ENCODE measurements at regions not wholly inside any gene's neighbourhood (a gene's known extent, or its start where the extent isn't known, plus 50 kb on each side); places are given as distances from the start of the nearest gene placed in this dataset.
"Not testable (repeated sequence)": the region's sequence is repeated elsewhere in the genome, so short reads cannot be mapped to it uniquely, and the experiment has no call there.

DNA sequence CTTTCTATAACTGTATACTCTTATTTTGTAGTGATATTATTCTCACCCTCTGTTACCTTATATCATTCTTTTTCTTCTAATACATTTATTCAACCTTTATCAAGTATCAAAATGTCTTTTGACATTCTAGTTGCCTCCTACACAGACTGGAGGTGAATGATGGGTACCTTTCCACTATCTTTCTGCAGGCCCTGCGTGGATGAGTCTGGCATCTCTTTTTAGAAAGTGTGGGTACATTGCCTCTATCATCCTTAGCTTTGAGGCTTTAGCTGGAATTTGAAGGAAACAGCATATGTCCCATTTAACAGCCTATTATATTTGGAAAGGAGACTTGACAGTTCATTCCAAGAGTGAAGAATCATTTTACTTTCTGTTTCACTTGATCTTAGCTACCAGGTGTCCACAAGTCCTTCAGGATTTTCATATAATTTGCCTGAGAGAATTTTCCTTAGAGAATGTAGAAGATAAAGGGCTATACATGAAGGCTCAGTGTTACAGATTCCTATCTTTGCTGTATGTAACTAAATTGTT lies 192.0 kb downstream of the CWF19L2 start:
- TF ChIP-seq, protein P1, sequence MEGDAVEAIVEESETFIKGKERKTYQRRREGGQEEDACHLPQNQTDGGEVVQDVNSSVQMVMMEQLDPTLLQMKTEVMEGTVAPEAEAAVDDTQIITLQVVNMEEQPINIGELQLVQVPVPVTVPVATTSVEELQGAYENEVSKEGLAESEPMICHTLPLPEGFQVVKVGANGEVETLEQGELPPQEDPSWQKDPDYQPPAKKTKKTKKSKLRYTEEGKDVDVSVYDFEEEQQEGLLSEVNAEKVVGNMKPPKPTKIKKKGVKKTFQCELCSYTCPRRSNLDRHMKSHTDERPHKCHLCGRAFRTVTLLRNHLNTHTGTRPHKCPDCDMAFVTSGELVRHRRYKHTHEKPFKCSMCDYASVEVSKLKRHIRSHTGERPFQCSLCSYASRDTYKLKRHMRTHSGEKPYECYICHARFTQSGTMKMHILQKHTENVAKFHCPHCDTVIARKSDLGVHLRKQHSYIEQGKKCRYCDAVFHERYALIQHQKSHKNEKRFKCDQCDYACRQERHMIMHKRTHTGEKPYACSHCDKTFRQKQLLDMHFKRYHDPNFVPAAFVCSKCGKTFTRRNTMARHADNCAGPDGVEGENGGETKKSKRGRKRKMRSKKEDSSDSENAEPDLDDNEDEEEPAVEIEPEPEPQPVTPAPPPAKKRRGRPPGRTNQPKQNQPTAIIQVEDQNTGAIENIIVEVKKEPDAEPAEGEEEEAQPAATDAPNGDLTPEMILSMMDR (conservative IDR thresholded peaks at IDR 0.05), result no peak

DNA sequence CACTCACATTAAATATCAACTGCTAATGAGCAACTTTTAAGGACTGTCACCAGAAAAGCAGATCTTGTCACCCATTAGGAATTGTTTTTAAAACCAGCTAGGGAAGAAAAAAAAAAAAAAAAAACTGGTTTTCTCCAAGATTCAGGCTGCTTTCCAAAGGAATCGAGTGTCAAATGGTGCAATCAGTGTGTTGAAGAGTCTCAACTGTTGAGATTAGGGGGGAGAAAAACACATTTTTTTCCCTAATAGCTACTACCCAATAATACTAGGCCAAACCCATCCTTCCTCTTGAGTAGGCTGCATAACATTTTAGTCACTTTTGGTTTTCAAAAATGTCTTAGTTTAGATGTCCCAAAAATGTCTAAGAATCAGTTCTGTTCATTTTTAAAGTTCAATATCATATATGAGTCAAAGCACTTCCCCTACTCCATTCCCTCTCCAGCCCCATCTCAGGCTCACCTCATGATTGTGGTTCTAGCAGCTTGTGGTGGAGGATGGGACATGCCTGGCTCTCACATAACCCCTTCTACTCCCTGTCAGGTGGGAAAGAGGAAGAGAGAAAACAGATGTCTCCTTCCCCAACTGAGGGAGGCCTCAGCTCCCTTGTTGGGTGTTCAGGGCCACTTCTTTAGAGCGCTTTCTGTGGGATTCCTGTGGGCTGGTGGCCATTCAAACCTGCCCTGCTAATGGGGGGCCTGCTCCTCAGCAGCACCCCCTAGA lies 193.6 kb downstream of the CWF19L2 start:
- TF ChIP-seq, protein P1 (conservative IDR thresholded peaks at IDR 0.05), result no peak
- H3K27ac ChIP-seq, result no peak overlapping the region

More for the DNA sequence above, 192.0 kb downstream of the CWF19L2 start:
- H3K27ac ChIP-seq, result no peak overlapping the region

DNA sequence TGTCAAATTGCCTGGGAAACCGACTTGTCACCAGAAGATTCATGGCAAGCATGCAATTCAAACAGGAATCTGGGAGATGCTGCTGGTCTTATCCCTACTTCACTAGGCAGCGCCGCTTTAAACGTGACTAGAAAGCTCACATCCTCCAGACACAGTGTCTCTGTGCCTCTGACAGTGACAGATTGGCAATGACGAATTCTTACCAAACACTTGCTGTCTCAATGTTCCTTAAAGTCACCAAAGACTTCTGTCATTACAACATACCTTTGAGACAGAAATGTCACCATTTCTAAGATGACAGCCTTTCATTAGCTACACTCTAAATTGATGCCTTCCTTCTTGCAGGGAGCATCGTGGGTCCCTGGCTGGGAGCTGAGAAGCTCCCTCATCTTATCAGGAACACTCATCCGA lies 197.8 kb downstream of the CWF19L2 start:
- H3K27ac ChIP-seq, result no peak overlapping the region
- TF ChIP-seq, protein P1 (conservative IDR thresholded peaks at IDR 0.05), result no peak

DNA sequence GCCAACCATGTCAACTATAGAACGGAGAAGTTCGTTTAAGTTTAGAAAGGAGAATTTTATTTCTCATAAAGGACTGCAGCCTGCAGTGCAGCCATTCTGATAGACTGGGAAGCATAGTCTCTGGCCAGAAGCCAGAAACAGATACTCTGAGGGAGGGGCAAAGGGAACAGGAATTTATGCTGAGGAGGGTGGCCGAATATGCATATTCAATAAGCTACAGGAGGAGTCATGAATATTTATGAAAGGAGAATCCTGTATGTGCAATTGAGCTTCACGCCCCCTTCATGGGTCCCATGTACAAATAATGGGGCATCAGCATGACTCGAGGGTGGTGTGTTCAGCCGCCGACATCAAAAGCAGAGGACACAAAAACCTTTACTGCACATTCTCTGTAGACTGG lies 199.9 kb downstream of the CWF19L2 start:
- H3K27ac ChIP-seq, result no peak overlapping the region
- TF ChIP-seq, protein P1 (conservative IDR thresholded peaks at IDR 0.05), result no peak

DNA sequence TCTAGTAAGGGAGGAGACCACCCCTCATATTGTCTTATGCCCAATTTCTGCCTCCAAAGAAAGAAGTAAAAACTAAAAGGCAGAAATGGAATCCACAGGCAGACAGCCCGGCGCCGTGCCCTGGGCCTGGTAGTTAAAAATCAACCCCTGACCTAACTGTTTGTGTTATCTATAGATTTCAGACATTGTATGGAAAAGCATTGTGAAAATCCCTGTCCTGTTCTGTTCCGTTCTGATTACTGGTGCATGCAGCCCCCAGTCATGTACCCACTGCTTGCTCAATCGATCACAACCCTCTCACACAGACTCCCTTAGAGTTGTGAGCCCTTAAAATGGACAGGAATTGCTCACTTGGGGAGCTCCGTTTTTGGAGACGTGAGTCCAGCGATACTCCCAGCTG lies 204.0 kb downstream of the CWF19L2 start:
- H3K27ac ChIP-seq, result not testable (repeated sequence)

DNA sequence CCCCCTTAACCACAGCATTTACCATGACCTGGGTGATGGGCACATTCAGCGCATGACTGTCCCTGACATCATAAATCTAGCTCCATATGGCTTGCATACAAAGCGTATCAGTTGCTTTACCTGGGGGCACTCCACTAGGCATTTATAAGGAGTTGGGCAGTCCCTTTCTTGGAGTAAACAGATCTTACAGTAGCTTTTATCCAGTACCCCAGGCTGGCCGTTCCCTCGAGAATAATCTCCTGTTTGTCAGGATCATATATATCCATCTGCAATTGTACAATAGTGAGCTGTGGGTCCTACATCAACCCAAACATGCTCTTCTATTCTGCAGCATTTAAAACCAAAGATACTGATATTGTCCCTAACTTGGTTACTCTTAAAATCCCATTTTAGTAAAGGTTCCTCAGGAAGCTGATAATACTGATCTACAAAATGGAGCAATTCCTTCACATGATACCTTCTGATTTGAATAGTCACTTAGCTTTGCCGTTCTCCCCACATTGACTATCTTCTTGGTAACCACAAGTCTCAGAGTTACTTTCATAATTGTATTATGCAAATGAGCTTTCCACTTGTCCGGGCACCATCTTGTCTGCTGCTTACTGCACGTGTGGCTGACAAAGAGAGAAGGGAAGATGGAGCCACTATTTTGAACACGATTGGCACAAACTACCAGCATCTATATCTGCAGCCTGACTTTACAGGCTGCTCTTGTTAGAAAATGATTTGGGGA lies 205.0 kb downstream of the CWF19L2 start:
- TF ChIP-seq, protein P1 (conservative IDR thresholded peaks at IDR 0.05), result no peak
- no peak overlapping the region for H3K27ac ChIP-seq

DNA sequence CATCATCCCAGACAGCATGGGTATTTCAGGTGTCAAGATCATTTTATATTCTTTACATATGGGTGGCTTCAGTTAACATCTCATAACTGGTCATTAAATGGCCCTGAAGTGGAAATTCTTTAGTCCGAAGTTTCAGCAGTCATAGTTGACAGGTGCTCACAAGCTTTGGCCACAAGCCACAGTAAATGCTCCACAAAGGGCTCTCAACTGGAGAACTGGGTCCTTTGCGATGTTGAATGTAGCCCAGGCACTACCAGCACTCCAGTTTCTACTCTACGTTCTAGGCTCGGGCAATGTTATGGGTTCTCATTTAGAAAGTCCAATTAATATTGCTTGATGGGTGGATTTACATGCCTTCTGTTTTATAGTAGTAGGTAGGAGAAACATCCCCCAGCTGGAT lies 206.3 kb downstream of the CWF19L2 start:
- H3K27ac ChIP-seq, result no peak overlapping the region
- TF ChIP-seq, protein P1 (conservative IDR thresholded peaks at IDR 0.05), result no peak

DNA sequence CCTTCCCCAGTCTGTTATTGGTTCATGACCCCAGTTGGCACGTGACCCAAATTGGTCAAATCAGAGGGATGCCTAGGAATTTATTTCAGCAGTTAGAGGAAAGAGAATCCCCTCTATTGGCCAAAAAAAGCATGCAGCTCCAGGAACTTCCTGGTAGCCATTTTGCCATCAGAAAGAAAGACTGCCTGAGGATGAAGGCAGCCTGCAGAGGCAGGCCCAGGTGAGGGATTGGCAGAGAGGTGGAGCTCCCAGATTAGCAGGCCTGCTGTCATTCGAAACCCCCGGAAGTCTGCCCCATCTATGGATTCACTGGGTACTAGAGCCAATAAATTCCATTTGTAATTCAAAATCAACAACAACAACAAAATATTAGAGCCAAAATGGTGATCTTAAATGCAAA lies 207.6 kb downstream of the CWF19L2 start:
- no peak overlapping the region for H3K27ac ChIP-seq
- TF ChIP-seq, protein P1 (conservative IDR thresholded peaks at IDR 0.05), result no peak

Data from VCaP (cell line).